MCF 10A (cell line): ENCODE measurements at regions not wholly inside any gene's neighbourhood (a gene's known extent, or its start where the extent isn't known, plus 50 kb on each side); places are given as distances from the start of the nearest gene placed in this dataset.

Experiments used
- BruUV-seq: library from RNA; stranded (reverse); fragments of 400-500 nt; replicated peaks from 2 replicates; lab custom pipeline; 2021; lab: Mats Ljungman, UMichigan
- CTCF ChIA-PET: fragments of 300-600 bp; sonication (Branson Sonifier 250); formaldehyde crosslinking; extraction: SDS; loops from one replicate; lab custom pipeline; 2021; ENCODE audit warnings: antibody characterized with exemption, inconsistent platforms; lab: Yijun Ruan, JAX
- POLR2A ChIA-PET: fragments of 300-600, 350-650 bp; sonication (Branson Sonifier 250); formaldehyde crosslinking; extraction: SDS; loops from one replicate; lab custom pipeline; 2020; ENCODE audit warnings: antibody characterized with exemption, inconsistent platforms; lab: Yijun Ruan, JAX
- DNase-seq: peaks from one replicate; pipeline ENCODE4 v3.0.0-alpha.2; 2018; ENCODE audit not compliant: unreplicated experiment
- H3K27ac Mint-ChIP-seq: one replicate; pipeline ENCODE4 v1.8.0; 2022; ENCODE audit warnings: mild to moderate bottlenecking, low read depth, mixed read lengths; ENCODE audit not compliant: unreplicated experiment
- H3K27me3 Mint-ChIP-seq: one replicate; pipeline ENCODE4 v1.8.0; 2022; ENCODE audit warnings: mixed read lengths; ENCODE audit not compliant: insufficient read depth, unreplicated experiment
- H3K36me3 Mint-ChIP-seq: one replicate; pipeline ENCODE4 v1.8.0; 2022; ENCODE audit warnings: mild to moderate bottlenecking, moderate library complexity, mixed read lengths; ENCODE audit not compliant: insufficient read depth, unreplicated experiment
- H3K4me1 Mint-ChIP-seq: one replicate; pipeline ENCODE4 v1.8.0; 2022; ENCODE audit warnings: mixed read lengths; ENCODE audit not compliant: insufficient read depth, unreplicated experiment
- H3K4me3 Mint-ChIP-seq: one replicate; pipeline ENCODE4 v1.8.0; 2022; ENCODE audit warnings: mild to moderate bottlenecking, moderate library complexity, mixed read lengths; ENCODE audit not compliant: unreplicated experiment
- H3K9me3 Mint-ChIP-seq: one replicate; pipeline ENCODE4 v1.8.0; 2022; ENCODE audit warnings: mixed read lengths; ENCODE audit not compliant: unreplicated experiment
- CTCF ChIP-seq: fragments of 200-600 bp; IDR thresholded peaks from one replicate; pipeline ENCODE4 v1.8.0; 2022; ENCODE audit warnings: antibody characterized with exemption, mild to moderate bottlenecking; ENCODE audit not compliant: unreplicated experiment
- intact Hi-C: fragments of 100-400 bp; cut with micrococcal nuclease; formaldehyde crosslinking; loops from 2 replicates; pipeline ENCODE4 v1.14.1; 2022

- Mint-ChIP-seq H3K36me3 (peaks cover 5% of the 10 kb centered on the region), H3K27me3 (peaks cover 5% of the 10 kb centered on the region), H3K27ac (no peak overlapping the region), H3K4me3 (no peak overlapping the region), H3K4me1 (no peaks in the 10 kb centered on the region), H3K9me3 (no peaks in the 10 kb centered on the region)
- intact Hi-C loops = no loop called here
- ChIA-PET POLR2A (no interaction called here), CTCF (no interaction called here)
- no TSS peak for BruUV-seq
- no peak for DNase-seq
- no peak for TF ChIP-seq CTCF
These were observed 848.3 kb downstream of the TBC1D22A start for GRCh38 chr22:47610764-47611163.

- ChIA-PET POLR2A (no interaction called here), CTCF (no interaction called here)
- Mint-ChIP-seq H3K27me3 (peaks cover 9% of the 10 kb centered on the region), H3K4me1 (no peaks in the 10 kb centered on the region), H3K27ac (no peak overlapping the region), H3K4me3 (no peak overlapping the region), H3K9me3 (no peaks in the 10 kb centered on the region), H3K36me3 (peaks cover 4% of the 10 kb centered on the region)
- no TSS peak for BruUV-seq
- no peak for DNase-seq
- no peak for TF ChIP-seq CTCF
- intact Hi-C loops = no loop called here
These were observed 847.8 kb downstream of the TBC1D22A start for GRCh38 chr22:47610281-47610680.

GRCh38 chr22:47609653-47610052 is 847.2 kb downstream of the TBC1D22A start:
- Mint-ChIP-seq H3K4me1 (no peaks in the 10 kb centered on the region), H3K27me3 (peaks cover 16% of the 10 kb centered on the region), H3K4me3 (no peak overlapping the region), H3K9me3 (no peaks in the 10 kb centered on the region), H3K36me3 (peaks cover 4% of the 10 kb centered on the region), H3K27ac (no peak overlapping the region)
- TF ChIP-seq CTCF = no peak
- ChIA-PET CTCF (no interaction called here), POLR2A (no interaction called here)
- no TSS peak for BruUV-seq
- DNase-seq = no peak
- intact Hi-C loops = no loop called here

GRCh38 chr22:47608421-47608820 is 846.0 kb downstream of the TBC1D22A start:
- CTCF ChIA-PET = no interaction called here
- peaks cover 3% of the 10 kb centered on the region for H3K36me3 Mint-ChIP-seq
- no peak for TF ChIP-seq CTCF
- H3K4me1 Mint-ChIP-seq = no peaks in the 10 kb centered on the region
- no peak for DNase-seq
- intact Hi-C loops = no loop called here
- peaks cover 16% of the 10 kb centered on the region for H3K27me3 Mint-ChIP-seq
- no TSS peak for BruUV-seq
- no peak overlapping the region for H3K27ac Mint-ChIP-seq
- no peak overlapping the region for H3K4me3 Mint-ChIP-seq
- POLR2A ChIA-PET = no interaction called here
- no peaks in the 10 kb centered on the region for H3K9me3 Mint-ChIP-seq
